ENCODE measurements at regions not wholly inside any gene's neighbourhood (a gene's known extent, or its start where the extent isn't known, plus 50 kb on each side); places are given as distances from the start of the nearest gene placed in this dataset.

- Histone ChIP-seq H3K4me1 (ENCODE audit: insufficient read depth, low read length, poor library complexity, severe bottlenecking) (no peaks in the 10 kb centered on the region), H4K20me1 (ENCODE audit: insufficient read depth, low read length, poor library complexity, severe bottlenecking) (no peaks in the 10 kb centered on the region), H3K9me3 (ENCODE audit: insufficient read depth, low read depth, low read length) (no peaks in the 10 kb centered on the region), H3F3A (ENCODE audit: low read depth) (no peaks in the 10 kb centered on the region), H3K4me2 (ENCODE audit: low read depth, low read length, poor library complexity, severe bottlenecking) (no peak overlapping the region), H3K9ac (ENCODE audit: low read depth, low read length, poor library complexity, severe bottlenecking) (no peak overlapping the region), H3K4me3 (ENCODE audit: low read length, poor library complexity, severe bottlenecking) (no peak overlapping the region), H3K27me3 (ENCODE audit: insufficient read depth, low read length, poor library complexity, severe bottlenecking) (no peaks in the 10 kb centered on the region), H2AFZ (ENCODE audit: low read length) (no peak overlapping the region), H3K9me2 (replicated peaks; ENCODE audit: low read depth, low read length) (no peaks in the 10 kb centered on the region), H3K79me2 (ENCODE audit: insufficient read depth, low read length) (no peaks in the 10 kb centered on the region), H3K36me3 (ENCODE audit: insufficient read depth, low read length) (no peaks in the 10 kb centered on the region)
- TF ChIP-seq CTCF (conservative IDR thresholded peaks at IDR 0.05; ENCODE audit: low read length): no peak
- TF ChIP-seq EZH2phosphoT487 (IDR thresholded peaks at IDR 0.05; ENCODE audit: borderline replicate concordance): no peak
Measured at GRCh38 chr20:16940701-16941100, 192.5 kb downstream of the OTOR start.

GRCh38 chr20:16942051-16942450 is 193.9 kb downstream of the OTOR start:
- Histone ChIP-seq H3K4me1 (ENCODE audit: insufficient read depth, low read length, poor library complexity, severe bottlenecking) (no peaks in the 10 kb centered on the region), H3K9me2 (replicated peaks; ENCODE audit: low read depth, low read length) (no peaks in the 10 kb centered on the region), H3K9me3 (ENCODE audit: insufficient read depth, low read depth, low read length) (no peaks in the 10 kb centered on the region), H3K79me2 (ENCODE audit: insufficient read depth, low read length) (no peaks in the 10 kb centered on the region), H3F3A (ENCODE audit: low read depth) (no peaks in the 10 kb centered on the region), H3K27me3 (ENCODE audit: insufficient read depth, low read length, poor library complexity, severe bottlenecking) (no peaks in the 10 kb centered on the region), H3K4me2 (ENCODE audit: low read depth, low read length, poor library complexity, severe bottlenecking) (no peak overlapping the region), H3K36me3 (ENCODE audit: insufficient read depth, low read length) (no peaks in the 10 kb centered on the region), H3K4me3 (ENCODE audit: low read length, poor library complexity, severe bottlenecking) (no peak overlapping the region), H4K20me1 (ENCODE audit: insufficient read depth, low read length, poor library complexity, severe bottlenecking) (no peaks in the 10 kb centered on the region), H3K9ac (ENCODE audit: low read depth, low read length, poor library complexity, severe bottlenecking) (no peak overlapping the region), H2AFZ (ENCODE audit: low read length) (no peak overlapping the region)
- no peak for TF ChIP-seq EZH2phosphoT487 (IDR thresholded peaks at IDR 0.05; ENCODE audit: borderline replicate concordance)
- no peak for TF ChIP-seq CTCF (conservative IDR thresholded peaks at IDR 0.05; ENCODE audit: low read length)

GRCh38 chr20:16942756-16943155 is 194.6 kb downstream of the OTOR start:
- H4K20me1 ChIP-seq (ENCODE audit: insufficient read depth, low read length, poor library complexity, severe bottlenecking): no peaks in the 10 kb centered on the region
- no peak overlapping the region for H3K9ac ChIP-seq (ENCODE audit: low read depth, low read length, poor library complexity, severe bottlenecking)
- no peaks in the 10 kb centered on the region for H3K79me2 ChIP-seq (ENCODE audit: insufficient read depth, low read length)
- no peak overlapping the region for H3K4me2 ChIP-seq (ENCODE audit: low read depth, low read length, poor library complexity, severe bottlenecking)
- H3K9me2 ChIP-seq (replicated peaks; ENCODE audit: low read depth, low read length): no peaks in the 10 kb centered on the region
- no peaks in the 10 kb centered on the region for H3K36me3 ChIP-seq (ENCODE audit: insufficient read depth, low read length)
- no peak overlapping the region for H2AFZ ChIP-seq (ENCODE audit: low read length)
- TF ChIP-seq EZH2phosphoT487 (IDR thresholded peaks at IDR 0.05; ENCODE audit: borderline replicate concordance) (no peak), CTCF (conservative IDR thresholded peaks at IDR 0.05; ENCODE audit: low read length) (no peak)
- no peaks in the 10 kb centered on the region for H3F3A ChIP-seq (ENCODE audit: low read depth)
- no peak overlapping the region for H3K4me3 ChIP-seq (ENCODE audit: low read length, poor library complexity, severe bottlenecking)
- H3K9me3 ChIP-seq (ENCODE audit: insufficient read depth, low read depth, low read length): no peaks in the 10 kb centered on the region
- no peaks in the 10 kb centered on the region for H3K4me1 ChIP-seq (ENCODE audit: insufficient read depth, low read length, poor library complexity, severe bottlenecking)
- H3K27me3 ChIP-seq (ENCODE audit: insufficient read depth, low read length, poor library complexity, severe bottlenecking): no peaks in the 10 kb centered on the region
